HUES64 (cell line): ENCODE measurements at regions not wholly inside any gene's neighbourhood (a gene's known extent, or its start where the extent isn't known, plus 50 kb on each side); places are given as distances from the start of the nearest gene placed in this dataset.
A peak's percentile ranks its signal among the peaks of the same experiment; 100 is the strongest.

ENCODE experiments used
- H3K27ac ChIP-seq: 2 replicates; pipeline ENCODE4 v1.7.0; 2013; ENCODE audit warnings: low read depth, low read length, inconsistent platforms
- H3K27me3 ChIP-seq: 2 replicates; pipeline ENCODE4 v1.6.1; 2013; ENCODE audit warnings: mild to moderate bottlenecking, low read length; ENCODE audit not compliant: insufficient read depth
- H3K36me3 ChIP-seq: 2 replicates; pipeline ENCODE4 v1.6.1; 2013; ENCODE audit warnings: mild to moderate bottlenecking, low read length; ENCODE audit not compliant: insufficient read depth
- H3K4me1 ChIP-seq: 2 replicates; pipeline ENCODE4 v1.6.1; 2013; ENCODE audit warnings: mild to moderate bottlenecking, low read length, moderate library complexity; ENCODE audit not compliant: insufficient read depth
- H3K4me3 ChIP-seq: 2 replicates; pipeline ENCODE4 v1.5.1; 2013; ENCODE audit warnings: mild to moderate bottlenecking, low read length, moderate library complexity
- H3K9ac ChIP-seq: 2 replicates; pipeline ENCODE4 v1.6.1; 2013; ENCODE audit warnings: mild to moderate bottlenecking, low read depth, low read length
- H3K9me3 ChIP-seq: 2 replicates; pipeline ENCODE4 v1.6.1; 2013; ENCODE audit warnings: low read depth, low read length; ENCODE audit not compliant: insufficient read depth
- WGBS: fragments of 150-250, 120-280 bp; methylation state at CpG from one replicate; pipeline ENCODE4 v1.1.7; 2013; ENCODE audit warnings: missing lambda C conversion rate; 5-methylcytosine and 5-hydroxymethylcytosine counted together

- 61% methylated on average over 9 of the region's 9 CpGs for WGBS
- peaks cover 15% of the 10 kb centered on the region for H3K27me3 ChIP-seq
Observed at GRCh38 chr3:193942516-193943055, 193.4 kb upstream of the HES1 start.

GRCh38 chr3:193943200-193943599 lies 192.7 kb upstream of the HES1 start:
- Histone ChIP-seq H3K36me3 (no peaks in the 10 kb centered on the region), H3K27me3 (peaks cover 15% of the 10 kb centered on the region), H3K4me3 (no peak overlapping the region), H3K27ac (no peak overlapping the region; the same call in 1 of the 2 replicates), H3K9me3 (no peaks in the 10 kb centered on the region), H3K4me1 (peaks cover 55% of the 10 kb centered on the region), H3K9ac (no peak overlapping the region)
- 15% methylated on average over 13 of the region's 13 CpGs for WGBS

More at GRCh38 chr3:193942516-193943055, 193.4 kb upstream of the HES1 start:
- Histone ChIP-seq H3K4me3 (no peak overlapping the region), H3K27ac (no peak overlapping the region), H3K9me3 (no peaks in the 10 kb centered on the region), H3K36me3 (no peaks in the 10 kb centered on the region), H3K4me1 (peaks cover 58% of the 10 kb centered on the region), H3K9ac (no peak overlapping the region)

- H3K27ac ChIP-seq: peak overlapping the region; percentile 18; the same call in 1 of the 2 replicates
- H3K9ac ChIP-seq: no peak overlapping the region
- H3K4me1 ChIP-seq: peaks cover 47% of the 10 kb centered on the region
- WGBS: 20% methylated on average over 18 of the region's 18 CpGs
- H3K9me3 ChIP-seq: no peaks in the 10 kb centered on the region
- H3K27me3 ChIP-seq: peaks cover 15% of the 10 kb centered on the region
- H3K4me3 ChIP-seq: peak overlapping the region; percentile 9
- no peaks in the 10 kb centered on the region for H3K36me3 ChIP-seq
Observed at GRCh38 chr3:193943851-193944517, 192.0 kb upstream of the HES1 start.

GRCh38 chr3:193944518-193944884 lies 191.4 kb upstream of the HES1 start:
- Histone ChIP-seq H3K36me3 (no peaks in the 10 kb centered on the region), H3K9me3 (no peaks in the 10 kb centered on the region), H3K4me3 (peak overlapping the region; percentile 9), H3K27me3 (peaks cover 15% of the 10 kb centered on the region), H3K27ac (no peak overlapping the region; the same call in 1 of the 2 replicates), H3K9ac (no peak overlapping the region), H3K4me1 (peaks cover 43% of the 10 kb centered on the region)
- 21% methylated on average over 7 of the region's 7 CpGs for WGBS

GRCh38 chr3:193945143-193945542 lies 190.8 kb upstream of the HES1 start:
- no peaks in the 10 kb centered on the region for H3K36me3 ChIP-seq
- no peak overlapping the region for H3K4me3 ChIP-seq
- no peak overlapping the region for H3K9ac ChIP-seq
- peaks cover 43% of the 10 kb centered on the region for H3K4me1 ChIP-seq
- H3K9me3 ChIP-seq: no peaks in the 10 kb centered on the region
- H3K27ac ChIP-seq: no peak overlapping the region
- peaks cover 15% of the 10 kb centered on the region for H3K27me3 ChIP-seq
- 69% methylated on average over 5 of the region's 5 CpGs for WGBS

GRCh38 chr3:193946945-193947344 lies 189.0 kb upstream of the HES1 start:
- Histone ChIP-seq H3K36me3 (no peaks in the 10 kb centered on the region), H3K27ac (no peak overlapping the region), H3K27me3 (peaks cover 15% of the 10 kb centered on the region), H3K9ac (no peak overlapping the region), H3K9me3 (no peaks in the 10 kb centered on the region), H3K4me3 (no peak overlapping the region), H3K4me1 (peaks cover 43% of the 10 kb centered on the region)
- WGBS: 66% methylated on average over 5 of the region's 5 CpGs

GRCh38 chr3:193947596-193947995 lies 188.4 kb upstream of the HES1 start:
- no peaks in the 10 kb centered on the region for H3K36me3 ChIP-seq
- H3K4me1 ChIP-seq: peaks cover 41% of the 10 kb centered on the region
- no peak overlapping the region for H3K4me3 ChIP-seq
- no peaks in the 10 kb centered on the region for H3K9me3 ChIP-seq
- no peak overlapping the region for H3K27ac ChIP-seq
- no peak overlapping the region for H3K9ac ChIP-seq
- 95% methylated on average over 6 of the region's 6 CpGs for WGBS
- peaks cover 15% of the 10 kb centered on the region for H3K27me3 ChIP-seq

GRCh38 chr3:193948459-193948858 lies 187.5 kb upstream of the HES1 start:
- 95% methylated on average over 3 of the region's 3 CpGs for WGBS
- Histone ChIP-seq H3K27me3 (peaks cover 15% of the 10 kb centered on the region), H3K36me3 (no peaks in the 10 kb centered on the region), H3K9me3 (no peaks in the 10 kb centered on the region), H3K4me3 (no peak overlapping the region), H3K27ac (no peak overlapping the region), H3K9ac (no peak overlapping the region), H3K4me1 (peaks cover 32% of the 10 kb centered on the region)

- WGBS: 87% methylated on average over 1 of the region's 1 CpG
- H3K4me3 ChIP-seq: no peak overlapping the region
- no peak overlapping the region for H3K9ac ChIP-seq
- no peaks in the 10 kb centered on the region for H3K36me3 ChIP-seq
- no peak overlapping the region for H3K27ac ChIP-seq
- H3K9me3 ChIP-seq: peaks cover 16% of the 10 kb centered on the region; the same call in 1 of the 2 replicates
- peaks cover 4% of the 10 kb centered on the region; the same call in 1 of the 2 replicates for H3K4me1 ChIP-seq
- no peaks in the 10 kb centered on the region for H3K27me3 ChIP-seq
Observed at GRCh38 chr3:193951859-193952258, 184.1 kb upstream of the HES1 start.

- no peak overlapping the region for H3K27ac ChIP-seq
Observed at GRCh38 chr3:193954752-193955151, 181.2 kb upstream of the HES1 start.

GRCh38 chr3:193955719-193956118 lies 180.2 kb upstream of the HES1 start:
- peaks cover 30% of the 10 kb centered on the region for H3K27me3 ChIP-seq
- WGBS: 94% methylated on average over 7 of the region's 7 CpGs
- H3K9me3 ChIP-seq: peaks cover 16% of the 10 kb centered on the region; the same call in 1 of the 2 replicates

More at GRCh38 chr3:193954752-193955151, 181.2 kb upstream of the HES1 start:
- H3K4me3 ChIP-seq: no peak overlapping the region
- peaks cover 20% of the 10 kb centered on the region for H3K27me3 ChIP-seq
- H3K36me3 ChIP-seq: no peaks in the 10 kb centered on the region
- H3K9ac ChIP-seq: no peak overlapping the region
- peaks cover 16% of the 10 kb centered on the region; the same call in 1 of the 2 replicates for H3K9me3 ChIP-seq
- H3K4me1 ChIP-seq: no peaks in the 10 kb centered on the region

More at GRCh38 chr3:193955719-193956118, 180.2 kb upstream of the HES1 start:
- H3K4me1 ChIP-seq: peaks cover 3% of the 10 kb centered on the region; the same call in 1 of the 2 replicates
- no peaks in the 10 kb centered on the region for H3K36me3 ChIP-seq
- H3K27ac ChIP-seq: no peak overlapping the region
- H3K9ac ChIP-seq: no peak overlapping the region
- H3K4me3 ChIP-seq: no peak overlapping the region
